Activated CD8-positive, alpha-beta memory T cell treated with anti-CD3 and anti-CD28 coated beads for 36 hours (primary cell): ENCODE measurements at regions not wholly inside any gene's neighbourhood (a gene's known extent, or its start where the extent isn't known, plus 50 kb on each side); places are given as distances from the start of the nearest gene placed in this dataset.
"Not testable (repeated sequence)": the region's sequence is repeated elsewhere in the genome, so short reads cannot be mapped to it uniquely, and the experiment has no call there.

Experiments used
- CTCF ChIA-PET: fragments of 350-600 bp; sonication (Branson Sonifier 250); formaldehyde crosslinking; loops from one replicate; lab custom pipeline; 2021; ENCODE audit warnings: antibody characterized with exemption; lab: Charles Lee
- POLR2A ChIA-PET: fragments of 350-600 bp; sonication (Branson Sonifier 250); formaldehyde crosslinking; loops from one replicate; lab custom pipeline; 2021; ENCODE audit warnings: antibody characterized with exemption; lab: Charles Lee

DNA sequence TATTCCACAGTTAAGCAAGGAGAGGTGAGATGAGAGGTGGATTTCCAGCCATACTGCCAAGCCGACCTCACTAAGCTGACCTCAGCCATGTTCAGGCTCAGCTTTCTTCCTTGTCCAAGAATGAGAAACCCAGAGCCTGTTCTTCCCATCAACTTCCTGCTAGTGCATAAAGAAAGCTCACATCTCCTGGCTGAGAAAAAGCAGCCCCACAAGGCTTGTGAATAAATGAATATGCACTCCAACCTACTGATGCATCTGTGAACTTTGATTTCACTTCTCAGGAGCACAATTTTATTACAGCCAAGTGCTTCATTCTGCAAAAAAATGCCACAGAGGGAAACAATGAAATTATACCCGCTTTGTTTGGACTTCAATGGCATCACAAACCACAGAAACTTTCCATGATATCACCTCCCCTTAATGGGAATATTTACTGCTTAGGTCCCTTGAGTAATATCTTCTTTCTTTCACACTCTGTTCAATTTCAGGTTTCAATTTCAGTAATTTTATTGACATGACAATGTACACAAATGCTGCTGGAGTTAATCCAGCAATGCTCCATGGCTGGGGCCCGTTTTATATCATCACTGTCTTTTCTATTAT is 437.0 kb upstream of the PPP2R3A start:
- CTCF ChIA-PET: no interaction called here
- POLR2A ChIA-PET: no interaction called here

DNA sequence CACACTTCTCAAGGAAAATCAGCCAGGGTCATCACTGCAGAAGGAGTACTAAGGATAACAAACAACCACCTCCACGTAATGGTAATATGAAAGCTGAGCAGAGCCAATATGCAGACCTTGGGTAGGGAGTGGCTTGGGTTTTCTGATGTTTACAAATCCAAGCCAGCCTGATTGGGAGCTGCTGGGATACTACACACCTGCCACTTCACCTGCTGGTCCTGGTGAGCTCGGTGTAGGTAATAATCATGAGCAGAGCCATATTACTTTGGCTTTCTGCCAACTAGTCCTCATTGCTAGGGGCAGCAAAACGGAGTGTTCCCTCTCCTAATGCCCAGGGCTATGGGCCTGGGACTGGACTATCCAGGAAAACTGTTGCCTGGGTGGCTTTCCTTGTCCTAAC is 433.5 kb upstream of the PPP2R3A start:
- POLR2A ChIA-PET: no interaction called here
- CTCF ChIA-PET: no interaction called here

GRCh38 chr3:135538123-135538522 is 427.4 kb upstream of the PPP2R3A start:
- POLR2A ChIA-PET: no interaction called here

DNA sequence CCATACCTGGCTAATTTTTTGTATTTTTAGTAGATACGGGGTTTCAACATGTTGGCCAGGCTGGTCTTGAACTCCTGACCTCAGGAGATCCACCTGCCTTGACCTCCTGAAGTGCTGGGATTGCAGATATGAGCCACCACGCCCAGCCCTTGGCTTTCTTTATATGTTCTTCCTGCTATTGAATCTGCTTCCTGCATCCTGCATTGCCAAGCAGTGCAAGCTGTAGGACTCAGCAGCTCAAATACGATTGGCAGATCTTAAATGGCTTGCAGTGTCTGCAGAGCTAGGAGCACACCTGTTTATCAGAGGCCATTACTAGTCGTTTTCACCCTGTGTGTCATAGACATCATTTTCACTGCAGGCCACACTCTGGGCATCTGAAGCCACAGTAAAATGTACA is 426.2 kb upstream of the PPP2R3A start:
- ChIA-PET CTCF (no interaction called here), POLR2A (no interaction called here)

More at GRCh38 chr3:135538123-135538522, 427.4 kb upstream of the PPP2R3A start:
- CTCF ChIA-PET: no interaction called here

- CTCF ChIA-PET: no interaction called here
- POLR2A ChIA-PET: no interaction called here
These were observed 425.7 kb upstream of the PPP2R3A start for GRCh38 chr3:135539854-135540253.

DNA sequence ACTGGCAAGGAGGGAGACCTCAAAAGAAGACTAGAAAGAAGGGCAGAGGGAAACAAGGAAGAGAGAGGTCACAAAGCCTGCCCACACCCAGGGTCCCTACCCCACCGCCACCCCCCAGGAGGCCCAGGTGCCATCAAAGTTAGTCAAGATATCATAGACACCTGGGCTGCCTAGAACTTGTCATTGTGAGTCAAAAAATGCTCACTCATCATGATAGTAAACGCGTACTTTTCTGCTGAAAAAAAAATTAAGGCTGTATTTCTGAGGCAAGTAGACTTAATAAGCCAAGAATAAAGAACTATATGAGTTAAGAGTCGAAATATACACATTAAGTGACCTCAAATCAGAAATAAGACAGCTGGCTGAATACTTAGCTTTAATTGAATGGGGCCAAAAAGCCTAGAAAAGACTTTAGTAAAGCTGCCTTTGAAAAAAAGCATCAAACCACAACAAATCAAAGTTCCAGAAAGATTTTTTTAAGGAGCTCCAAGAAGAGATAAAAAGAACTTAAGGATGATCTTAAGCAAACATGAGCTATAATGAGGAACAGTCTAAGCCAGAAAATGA is 415.5 kb upstream of the PPP2R3A start:
- ChIA-PET CTCF (no interaction called here), POLR2A (no interaction called here)

DNA sequence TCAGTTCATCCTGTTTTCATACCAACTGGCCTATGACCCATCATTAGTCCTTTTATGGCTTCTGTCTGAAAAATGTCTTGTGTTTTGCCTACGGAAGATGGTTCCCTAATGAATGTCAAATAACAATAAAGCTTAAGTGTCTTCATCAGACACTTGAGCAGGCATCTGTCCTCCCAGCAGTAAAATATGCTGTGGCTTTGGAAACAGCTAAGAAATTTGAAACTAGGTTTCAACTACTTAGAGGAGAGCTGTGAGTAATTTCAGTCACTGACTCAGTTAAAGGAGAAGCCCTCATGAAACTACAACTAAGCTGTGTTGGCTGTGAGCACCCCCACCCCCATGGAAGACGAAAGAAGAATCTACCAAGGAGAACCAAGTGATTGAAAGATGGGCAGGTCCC is 409.4 kb upstream of the PPP2R3A start:
- ChIA-PET POLR2A (interaction anchor here (0.5 kb wide), 1 partner anchor 24 kb away, joined by 3 read pairs; no protein-coding TSS in a partner anchor), CTCF (no interaction called here)

DNA sequence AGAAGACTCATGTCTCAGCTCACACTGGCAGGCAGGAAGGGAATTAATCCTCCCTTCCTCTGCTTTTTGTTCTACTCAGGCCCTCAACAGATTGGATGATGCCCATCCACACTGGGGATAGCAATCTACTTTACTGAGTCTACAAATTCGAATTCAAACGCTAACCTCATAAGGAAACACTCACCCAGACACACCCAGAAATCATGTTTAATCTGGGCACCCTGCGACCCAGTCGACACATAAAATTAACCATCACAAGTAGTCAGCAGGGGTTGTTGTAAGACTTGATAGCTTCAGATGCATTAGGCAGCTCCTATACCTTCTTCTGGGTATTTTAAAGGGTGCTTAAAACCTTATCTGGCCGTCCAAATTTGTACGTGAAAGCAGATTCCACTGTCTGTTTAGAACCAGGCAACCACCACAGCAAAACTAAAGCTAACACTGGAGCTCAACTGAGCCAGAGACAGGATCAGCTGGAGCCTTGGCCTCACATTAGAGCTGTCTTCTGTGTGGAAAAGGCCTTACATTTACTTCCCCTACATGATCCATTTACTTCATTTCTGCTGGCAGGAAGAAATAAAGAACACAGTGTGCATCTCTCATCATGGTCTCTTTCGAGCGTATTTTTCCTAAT is 407.3 kb upstream of the PPP2R3A start:
- POLR2A ChIA-PET: no interaction called here
- CTCF ChIA-PET: no interaction called here

- CTCF ChIA-PET: no interaction called here
- POLR2A ChIA-PET: no interaction called here
These were observed 406.6 kb upstream of the PPP2R3A start for GRCh38 chr3:135558906-135559305.

DNA sequence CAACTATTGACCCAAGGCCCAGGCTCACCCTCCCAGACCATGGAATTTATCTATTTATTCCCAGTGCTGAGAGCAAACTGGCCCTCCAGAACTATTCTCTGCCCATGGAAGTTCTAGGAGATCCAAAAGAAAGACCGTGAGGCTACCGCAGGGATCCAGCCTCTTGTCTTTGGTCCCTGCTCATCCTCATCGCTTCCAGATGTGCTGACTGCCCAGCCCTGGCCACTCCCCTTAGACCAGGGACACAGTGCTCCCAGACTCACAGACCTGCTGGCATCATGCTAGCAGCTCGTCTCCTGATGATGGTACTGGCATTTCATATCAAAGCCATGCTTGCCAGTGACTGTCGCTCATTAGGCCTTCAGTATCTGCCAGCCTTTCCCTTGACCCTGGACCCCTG is 405.7 kb upstream of the PPP2R3A start:
- ChIA-PET POLR2A (no interaction called here), CTCF (no interaction called here)

- CTCF ChIA-PET: no interaction called here
- POLR2A ChIA-PET: no interaction called here
These were observed 404.7 kb upstream of the PPP2R3A start for GRCh38 chr3:135560847-135561246.

- ChIA-PET CTCF (no interaction called here), POLR2A (no interaction called here)
These were observed 400.8 kb upstream of the PPP2R3A start for GRCh38 chr3:135564696-135565095.

DNA sequence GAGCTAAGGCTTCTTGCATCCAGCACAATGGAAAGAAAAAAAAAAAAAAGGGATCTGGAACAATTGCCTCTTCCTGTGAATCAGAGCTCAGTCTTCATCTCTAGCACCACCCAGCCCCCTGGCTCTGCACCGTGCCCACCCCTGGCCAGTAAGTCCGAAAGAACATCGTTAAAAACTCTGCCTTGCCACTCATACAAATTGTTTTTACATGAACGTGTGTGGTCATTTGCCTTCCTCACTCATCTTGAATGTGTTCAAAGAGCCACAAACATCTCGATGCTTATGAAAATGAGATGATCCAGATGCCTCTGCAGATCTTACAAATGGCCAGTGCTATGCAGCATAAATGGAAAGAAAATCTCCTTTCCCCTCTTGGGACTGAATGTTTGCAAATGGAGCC is 400.0 kb upstream of the PPP2R3A start:
- ChIA-PET CTCF (no interaction called here), POLR2A (no interaction called here)

GRCh38 chr3:135567223-135567622 is 398.3 kb upstream of the PPP2R3A start:
- ChIA-PET CTCF (no interaction called here), POLR2A (no interaction called here)

GRCh38 chr3:135576751-135577150 is 388.8 kb upstream of the PPP2R3A start:
- ChIA-PET CTCF (no interaction called here), POLR2A (no interaction called here)

DNA sequence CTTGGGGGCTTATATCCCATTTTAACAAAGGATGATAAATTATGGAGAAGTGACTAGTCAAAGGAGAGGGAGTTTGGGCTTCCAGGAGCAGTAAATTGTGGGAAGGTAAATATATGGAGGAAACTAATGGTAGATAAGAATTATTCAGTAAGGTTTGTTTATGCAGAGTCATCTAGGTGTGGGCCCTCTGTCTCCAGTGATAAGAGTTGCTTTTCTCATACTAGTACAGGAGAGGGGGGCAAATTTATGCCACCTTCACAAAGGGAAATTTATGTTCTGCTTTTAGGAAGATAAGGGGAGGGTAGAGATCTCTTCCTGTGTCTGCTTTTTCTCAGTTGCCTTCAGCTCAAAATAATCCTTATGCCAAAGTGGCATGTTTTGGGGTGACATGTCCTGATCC is 383.7 kb upstream of the PPP2R3A start:
- ChIA-PET POLR2A (no interaction called here), CTCF (no interaction called here)

DNA sequence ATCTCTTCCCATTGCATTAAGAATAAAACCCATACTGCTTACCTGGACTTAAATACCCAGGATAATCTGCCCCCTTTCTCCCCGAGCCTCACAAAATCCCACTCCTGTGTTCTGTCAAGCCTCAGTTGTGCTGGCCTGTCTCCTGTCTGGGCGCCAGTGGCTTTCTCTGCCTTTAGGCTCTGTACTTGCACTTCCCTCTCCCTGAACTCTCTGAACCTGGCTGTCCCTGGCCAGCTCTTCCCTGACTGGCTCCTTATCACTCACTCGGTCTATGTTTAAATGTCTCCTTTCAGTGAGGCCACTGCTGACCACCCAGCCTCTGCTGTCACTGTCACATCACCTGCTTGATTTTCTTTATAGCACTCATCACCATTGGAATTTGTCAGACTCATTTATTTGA is 382.7 kb upstream of the PPP2R3A start:
- POLR2A ChIA-PET: no interaction called here
- CTCF ChIA-PET: no interaction called here

DNA sequence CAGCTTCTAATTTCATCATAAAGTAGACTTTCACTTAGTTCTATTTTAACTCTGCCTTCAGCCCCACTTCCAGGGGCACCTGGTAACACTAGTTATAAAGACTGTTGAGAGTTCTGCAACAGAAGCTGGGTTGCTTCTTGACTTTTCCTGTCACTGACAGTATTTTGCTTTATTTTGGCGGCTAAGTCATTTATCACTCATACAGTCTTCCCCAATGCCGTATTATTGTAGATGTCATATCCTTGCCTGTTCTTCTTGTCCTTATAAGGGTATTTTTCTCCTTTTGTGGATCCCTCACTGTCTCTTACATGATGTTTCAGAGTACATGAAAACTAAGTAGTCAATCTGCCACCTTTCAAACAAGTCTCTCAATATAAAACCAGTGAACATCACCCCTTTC is 369.0 kb upstream of the PPP2R3A start:
- ChIA-PET POLR2A (no interaction called here), CTCF (no interaction called here)

DNA sequence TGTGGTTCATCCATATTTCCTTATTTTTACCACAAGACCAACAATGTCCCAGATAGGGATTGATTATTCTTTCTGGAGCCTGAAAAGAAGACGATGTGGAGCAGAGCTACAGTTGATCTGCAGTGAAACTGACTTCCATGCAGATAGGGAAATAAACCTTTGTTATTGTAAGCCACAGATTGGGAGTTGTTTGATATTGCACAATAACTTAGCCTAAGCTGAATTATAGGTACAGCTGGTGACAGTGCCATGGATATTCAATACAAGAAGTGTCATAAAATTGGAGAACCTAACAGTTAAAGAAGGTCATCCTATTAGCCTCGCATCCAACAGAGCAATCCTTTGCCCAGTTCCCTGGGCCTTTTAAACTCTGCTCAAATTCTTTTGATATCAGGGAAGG is 367.7 kb upstream of the PPP2R3A start:
- CTCF ChIA-PET: no interaction called here

GRCh38 chr3:135598597-135598996 is 366.9 kb upstream of the PPP2R3A start:
- CTCF ChIA-PET: no interaction called here
- POLR2A ChIA-PET: no interaction called here

More for the DNA sequence above, 367.7 kb upstream of the PPP2R3A start:
- POLR2A ChIA-PET: no interaction called here

GRCh38 chr3:135604512-135604911 is 361.0 kb upstream of the PPP2R3A start:
- CTCF ChIA-PET, POLR2A ChIA-PET: not testable (repeated sequence)
